ENCODE measurements at regions not wholly inside any gene's neighbourhood (a gene's known extent, or its start where the extent isn't known, plus 50 kb on each side); places are given as distances from the start of the nearest gene placed in this dataset.

- TF ChIP-seq ATF3 (CRISPR knock-in tag; conservative IDR thresholded peaks at IDR 0.05) (no peak), E2F4 (CRISPR knock-in tag; IDR thresholded peaks at IDR 0.05; ENCODE audit: borderline replicate concordance, low read depth) (no peak), CTCF (IDR thresholded peaks at IDR 0.05) (no peak), ELF4 (CRISPR knock-in tag; IDR thresholded peaks at IDR 0.05; ENCODE audit: low read depth) (no peak), STAT6 (CRISPR knock-in tag; conservative IDR thresholded peaks at IDR 0.05; ENCODE audit: low read depth) (no peak), JUN (CRISPR knock-in tag; IDR thresholded peaks at IDR 0.05) (no peak), TCF7 (CRISPR knock-in tag; IDR thresholded peaks at IDR 0.05; ENCODE audit: low read depth) (no peak), SMAD4 (CRISPR knock-in tag; IDR thresholded peaks at IDR 0.05) (no peak)
Measured at GRCh38 chr4:126038502-126039144, 723.9 kb downstream of the FAT4 start.
